Esophagus squamous epithelium (tissue), 4 donors: ENCODE measurements at regions not wholly inside any gene's neighbourhood (a gene's known extent, or its start where the extent isn't known, plus 50 kb on each side); places are given as distances from the start of the nearest gene placed in this dataset.

ENCODE experiments used
- POLR2A ChIP-seq, 4 donors: fragments of 450-650 bp; IDR thresholded peaks; one replicate each; pipeline ENCODE4 v1.6.1; 2017; ENCODE audit warnings: antibody characterized with exemption in 4 of 4, mild to moderate bottlenecking in 4 of 4, moderate library complexity in 3 of 4
- TF ChIP-seq, protein P1 (sequence below), 6 experiments: fragments of 450-650 bp in 4 of 6; fragments of 200-600 bp in 2 of 6; sonication (generic) in 2 of 6; IDR thresholded peaks; one replicate each; pipeline ENCODE4 v1.5.1; 2016 to 2019; ENCODE audit warnings: antibody characterized with exemption in 6 of 6, mild to moderate bottlenecking in 4 of 6, moderate library complexity in 4 of 6

DNA sequence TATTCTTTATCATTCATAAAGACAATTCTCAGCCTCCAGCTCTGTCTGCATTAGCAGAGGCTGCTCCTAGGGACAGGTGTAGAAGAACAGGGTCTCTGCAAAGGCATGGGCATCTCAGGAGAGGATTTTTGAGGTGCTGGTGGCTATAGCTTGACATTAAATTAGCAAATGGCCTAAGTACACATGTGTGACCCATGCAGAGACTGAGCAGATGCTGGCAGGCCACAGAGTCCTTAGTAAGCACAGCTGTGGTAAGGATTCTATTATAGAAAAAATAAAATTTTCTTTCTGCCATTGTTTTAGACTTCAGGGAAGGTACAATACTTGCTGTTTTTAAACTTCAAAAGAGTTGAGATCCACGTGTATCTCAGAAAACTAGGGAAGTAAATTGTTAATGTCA is 177.5 kb upstream of the DUSP10 start:
- TF ChIP-seq, protein P1, sequence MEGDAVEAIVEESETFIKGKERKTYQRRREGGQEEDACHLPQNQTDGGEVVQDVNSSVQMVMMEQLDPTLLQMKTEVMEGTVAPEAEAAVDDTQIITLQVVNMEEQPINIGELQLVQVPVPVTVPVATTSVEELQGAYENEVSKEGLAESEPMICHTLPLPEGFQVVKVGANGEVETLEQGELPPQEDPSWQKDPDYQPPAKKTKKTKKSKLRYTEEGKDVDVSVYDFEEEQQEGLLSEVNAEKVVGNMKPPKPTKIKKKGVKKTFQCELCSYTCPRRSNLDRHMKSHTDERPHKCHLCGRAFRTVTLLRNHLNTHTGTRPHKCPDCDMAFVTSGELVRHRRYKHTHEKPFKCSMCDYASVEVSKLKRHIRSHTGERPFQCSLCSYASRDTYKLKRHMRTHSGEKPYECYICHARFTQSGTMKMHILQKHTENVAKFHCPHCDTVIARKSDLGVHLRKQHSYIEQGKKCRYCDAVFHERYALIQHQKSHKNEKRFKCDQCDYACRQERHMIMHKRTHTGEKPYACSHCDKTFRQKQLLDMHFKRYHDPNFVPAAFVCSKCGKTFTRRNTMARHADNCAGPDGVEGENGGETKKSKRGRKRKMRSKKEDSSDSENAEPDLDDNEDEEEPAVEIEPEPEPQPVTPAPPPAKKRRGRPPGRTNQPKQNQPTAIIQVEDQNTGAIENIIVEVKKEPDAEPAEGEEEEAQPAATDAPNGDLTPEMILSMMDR (IDR thresholded peaks at IDR 0.05): no peak
- TF ChIP-seq POLR2A (IDR thresholded peaks at IDR 0.05): no peak
